Thyroid gland (tissue), 4 donors: ENCODE measurements at regions not wholly inside any gene's neighbourhood (a gene's known extent, or its start where the extent isn't known, plus 50 kb on each side); places are given as distances from the start of the nearest gene placed in this dataset.
A peak's percentile ranks its signal among the peaks of the same experiment; 100 is the strongest.

Experiments
- DNase-seq, 2 donors: peaks; one replicate each; pipeline ENCODE4 v3.0.0-alpha.2; 2019
- H3K27ac ChIP-seq, 3 donors: fragments of 200-600 bp; sonication (generic); 1 replicate in 2 of 3; 2 replicates in 1 of 3; pipeline ENCODE4 v1.5.1; 2016 to 2019; ENCODE audit warnings: mild to moderate bottlenecking in 1 of 3, moderate library complexity in 1 of 3
- H3K27me3 ChIP-seq: fragments of 200-600 bp; sonication (generic); one replicate; pipeline ENCODE4 v1.5.1; 2019
- H3K36me3 ChIP-seq, 2 donors: fragments of 200-600 bp; sonication (generic); one replicate each; pipeline ENCODE4 v1.5.1; 2016 to 2019
- H3K4me1 ChIP-seq, 2 donors: fragments of 200-600 bp; sonication (generic); one replicate each; pipeline ENCODE4 v1.5.1; 2017 to 2019
- H3K4me3 ChIP-seq, 3 donors: fragments of 200-600 bp; sonication (generic); replicated peaks in 1 of 3; 1 replicate in 2 of 3; 2 replicates in 1 of 3; pipeline ENCODE4 v1.5.1; 2016; ENCODE audit warnings: mild to moderate bottlenecking in 1 of 3
- H3K9me3 ChIP-seq: fragments of 200-600 bp; sonication (generic); one replicate; pipeline ENCODE4 v1.5.1; 2017
- CTCF ChIP-seq, 6 experiments: fragments of 200-600 bp in 3 of 6; fragments of 450-650 bp in 3 of 6; sonication (generic) in 3 of 6; IDR thresholded peaks; one replicate each; pipeline ENCODE4 v1.5.1; 2016 to 2019; ENCODE audit warnings: antibody characterized with exemption in 6 of 6, mild to moderate bottlenecking in 2 of 6, inconsistent platforms in 1 of 6, moderate library complexity in 1 of 6
- POLR2A ChIP-seq, 2 donors: fragments of 450-650 bp; IDR thresholded peaks; one replicate each; pipeline ENCODE4 v1.6.1; 2017; ENCODE audit warnings: antibody characterized with exemption in 2 of 2, mild to moderate bottlenecking in 2 of 2, moderate library complexity in 1 of 2
- WGBS, 2 donors: methylation state at CpG; one replicate each; pipeline ENCODE4 v1.1.5; 2017; 5-methylcytosine and 5-hydroxymethylcytosine counted together
- intact Hi-C: fragments of 100-400 bp; cut with DNase I; formaldehyde crosslinking; loops from one replicate; pipeline ENCODE4 v1.15.1; 2023

GRCh38 chr22:49159711-49160110, 668.0 kb downstream of the BRD1 start:
- no peak for DNase-seq
- H3K27ac ChIP-seq: no peak overlapping the region
- no peaks in the 10 kb centered on the region for H3K36me3 ChIP-seq
- 80 to 83% methylated on average over 10 of the region's 10 CpGs for WGBS, 2 donors
- H3K9me3 ChIP-seq: no peaks in the 10 kb centered on the region
- TF ChIP-seq CTCF (IDR thresholded peaks at IDR 0.05) (no peak), POLR2A (IDR thresholded peaks at IDR 0.05) (no peak)
- no peaks in the 10 kb centered on the region for H3K4me1 ChIP-seq
- no peaks in the 10 kb centered on the region for H3K27me3 ChIP-seq
- H3K4me3 ChIP-seq: no peak overlapping the region
- intact Hi-C loops: no loop called here

GRCh38 chr22:49158741-49159564, 668.7 kb downstream of the BRD1 start:
- no peak for TF ChIP-seq CTCF (IDR thresholded peaks at IDR 0.05)
- no peak for TF ChIP-seq POLR2A (IDR thresholded peaks at IDR 0.05)
- 69 to 79% methylated on average over 6 to 12 of the region's 19 CpGs for WGBS, 2 donors
- Histone ChIP-seq H3K4me1 (no peaks in the 10 kb centered on the region), H3K27me3 (no peaks in the 10 kb centered on the region), H3K9me3 (no peaks in the 10 kb centered on the region), H3K27ac (no peak overlapping the region), H3K4me3 (no peak overlapping the region), H3K36me3 (no peaks in the 10 kb centered on the region)
- intact Hi-C loops: no loop called here
- no peak for DNase-seq

- Histone ChIP-seq H3K27ac (no peak overlapping the region), H3K36me3 (no peaks in the 10 kb centered on the region), H3K4me1 (no peaks in the 10 kb centered on the region), H3K4me3 (no peak overlapping the region), H3K27me3 (no peaks in the 10 kb centered on the region), H3K9me3 (no peaks in the 10 kb centered on the region)
- 81 to 86% methylated on average over 20 of the region's 20 CpGs for WGBS, 2 donors
- no peak for DNase-seq
- TF ChIP-seq POLR2A (IDR thresholded peaks at IDR 0.05): no peak
- no peak for TF ChIP-seq CTCF (IDR thresholded peaks at IDR 0.05)
- intact Hi-C loops: no loop called here
Observed at GRCh38 chr22:49157529-49158339, 669.9 kb downstream of the BRD1 start.

- WGBS, 2 donors: 47 to 48% methylated on average over 17 of the region's 17 CpGs
- no peaks in the 10 kb centered on the region for H3K27me3 ChIP-seq
- DNase-seq: peak; percentile 8 to 9
- H3K9me3 ChIP-seq: no peaks in the 10 kb centered on the region
- H3K27ac ChIP-seq: no peak overlapping the region
- no peak overlapping the region for H3K4me3 ChIP-seq
- H3K4me1 ChIP-seq: no peaks in the 10 kb centered on the region
- H3K36me3 ChIP-seq: no peaks in the 10 kb centered on the region
- intact Hi-C loops: no loop called here
- TF ChIP-seq CTCF (IDR thresholded peaks at IDR 0.05) (no peak), POLR2A (IDR thresholded peaks at IDR 0.05) (no peak)
Observed at GRCh38 chr22:49156662-49157285, 670.9 kb downstream of the BRD1 start.
